Caco-2 (cell line): ENCODE measurements at regions not wholly inside any gene's neighbourhood (a gene's known extent, or its start where the extent isn't known, plus 50 kb on each side); places are given as distances from the start of the nearest gene placed in this dataset.

ENCODE experiments used
- BruUV-seq: library from RNA; stranded (reverse); fragments of 400-500 nt; replicated peaks from 2 replicates; lab custom pipeline; 2021; lab: Mats Ljungman, UMichigan
- CTCF ChIA-PET: fragments of 300-600 bp; sonication (Branson Sonifier 250); formaldehyde crosslinking; loops from one replicate; lab custom pipeline; 2022; ENCODE audit warnings: antibody characterized with exemption; lab: Charles Lee
- POLR2A ChIA-PET: fragments of 300-600 bp; sonication (Branson Sonifier 250); formaldehyde crosslinking; loops from one replicate; lab custom pipeline; 2022; ENCODE audit warnings: antibody characterized with exemption; lab: Charles Lee
- DNase-seq, 2 experiments: peaks; one replicate each; pipeline versions ENCODE4 v3.0.0 to v3.0.0-alpha.2; 2020 to 2022
- H3K27me3 ChIP-seq: replicated peaks from 2 replicates; pipeline ENCODE4 v1.6.0; 2011; ENCODE audit warnings: low read length; ENCODE audit not compliant: control insufficient read depth, insufficient read depth
- H3K36me3 ChIP-seq: 2 replicates; pipeline ENCODE4 v1.5.1; 2011; ENCODE audit warnings: low read length; ENCODE audit not compliant: control insufficient read depth, insufficient read depth
- H3K4me1 ChIP-seq: fragments of 250-450 bp; sonication (Bioruptor Pico); 2 replicates; pipeline ENCODE4 v1.5.1; 2020; ENCODE audit warnings: mild to moderate bottlenecking
- H3K4me3 ChIP-seq: 2 replicates; pipeline ENCODE4 v1.5.1; 2011; ENCODE audit warnings: low read depth, mild to moderate bottlenecking, control low read depth, low read length
- H3K9me3 ChIP-seq: fragments of 250-450 bp; sonication (Bioruptor Pico); 2 replicates; pipeline ENCODE4 v1.5.1; 2020; ENCODE audit warnings: mild to moderate bottlenecking, moderate library complexity
- H3K27ac Mint-ChIP-seq: one replicate; pipeline ENCODE4 v1.8.0; 2022; ENCODE audit warnings: mixed read lengths; ENCODE audit not compliant: unreplicated experiment
- H3K27me3 Mint-ChIP-seq: one replicate; pipeline ENCODE4 v1.8.0; 2022; ENCODE audit warnings: mixed read lengths; ENCODE audit not compliant: insufficient read depth, unreplicated experiment
- H3K36me3 Mint-ChIP-seq: one replicate; pipeline ENCODE4 v1.8.0; 2022; ENCODE audit warnings: mild to moderate bottlenecking, mixed read lengths; ENCODE audit not compliant: insufficient read depth, unreplicated experiment
- H3K4me1 Mint-ChIP-seq: one replicate; pipeline ENCODE4 v1.8.0; 2022; ENCODE audit warnings: low read depth, mixed read lengths; ENCODE audit not compliant: unreplicated experiment
- H3K4me3 Mint-ChIP-seq: one replicate; pipeline ENCODE4 v1.8.0; 2022; ENCODE audit warnings: mild to moderate bottlenecking, moderate library complexity, mixed read lengths; ENCODE audit not compliant: unreplicated experiment
- H3K9me3 Mint-ChIP-seq: one replicate; pipeline ENCODE4 v1.8.0; 2022; ENCODE audit warnings: mixed read lengths; ENCODE audit not compliant: unreplicated experiment
- CTCF ChIP-seq, 2 experiments: fragments of 200-600 bp in 1 of 2; IDR thresholded peaks; 1 replicate in 1 of 2; 2 replicates in 1 of 2; pipeline versions ENCODE4 v1.5.1 to v1.8.0; 2011 to 2022; ENCODE audit warnings: antibody characterized with exemption in 1 of 2, control low read depth in 1 of 2, inconsistent platforms in 1 of 2, low read depth in 1 of 2, low read length in 1 of 2, mild to moderate bottlenecking in 1 of 2, moderate library complexity in 1 of 2; ENCODE audit not compliant: insufficient read depth in 1 of 2, severe bottlenecking in 1 of 2, unreplicated experiment in 1 of 2
- intact Hi-C: fragments of 100-400 bp; cut with micrococcal nuclease; formaldehyde crosslinking; loops from one replicate; pipeline ENCODE4 v1.10.0; 2022; ENCODE audit not compliant: unreplicated experiment

- Mint-ChIP-seq H3K9me3 (no peaks in the 10 kb centered on the region), H3K4me3 (no peak overlapping the region), H3K27me3 (peaks cover 8% of the 10 kb centered on the region), H3K36me3 (no peaks in the 10 kb centered on the region), H3K4me1 (no peaks in the 10 kb centered on the region), H3K27ac (no peak overlapping the region)
- intact Hi-C loops = no loop called here
- H3K4me1 ChIP-seq = no peaks in the 10 kb centered on the region
- H3K9me3 ChIP-seq = no peaks in the 10 kb centered on the region
- no peak for TF ChIP-seq CTCF (IDR thresholded peaks at IDR 0.05; ENCODE audit: insufficient read depth in 1 of 2, low read depth in 1 of 2, low read length in 1 of 2, severe bottlenecking in 1 of 2, unreplicated experiment in 1 of 2)
- POLR2A ChIA-PET = no interaction called here
- CTCF ChIA-PET = interaction anchor here (0.6 kb wide), 1 partner anchor 289 kb away, joined by 3 read pairs; no protein-coding TSS in a partner anchor
- BruUV-seq = no TSS peak
- no peaks in the 10 kb centered on the region for H3K27me3 ChIP-seq
- H3K4me3 ChIP-seq = no peak overlapping the region
- no peaks in the 10 kb centered on the region for H3K36me3 ChIP-seq
- DNase-seq = no peak
Measured at GRCh38 chr2:19720306-19720705, 181.5 kb downstream of the TTC32 start.

- Mint-ChIP-seq H3K9me3 (no peaks in the 10 kb centered on the region), H3K27ac (no peak overlapping the region), H3K36me3 (no peaks in the 10 kb centered on the region), H3K4me3 (no peak overlapping the region), H3K4me1 (no peaks in the 10 kb centered on the region), H3K27me3 (peaks cover 8% of the 10 kb centered on the region)
- Histone ChIP-seq H3K4me1 (no peaks in the 10 kb centered on the region), H3K4me3 (no peak overlapping the region), H3K9me3 (no peaks in the 10 kb centered on the region), H3K27me3 (no peaks in the 10 kb centered on the region), H3K36me3 (no peaks in the 10 kb centered on the region)
- no peak for TF ChIP-seq CTCF (IDR thresholded peaks at IDR 0.05; ENCODE audit: insufficient read depth in 1 of 2, low read depth in 1 of 2, low read length in 1 of 2, severe bottlenecking in 1 of 2, unreplicated experiment in 1 of 2)
- intact Hi-C loops = no loop called here
- CTCF ChIA-PET = no interaction called here
- DNase-seq = no peak
- POLR2A ChIA-PET = no interaction called here
- no TSS peak for BruUV-seq
Measured at GRCh38 chr2:19719540-19719939, 182.2 kb downstream of the TTC32 start.

- peaks cover 12% of the 10 kb centered on the region for H3K27me3 Mint-ChIP-seq
- Histone ChIP-seq H3K27me3 (no peaks in the 10 kb centered on the region), H3K4me3 (no peak overlapping the region), H3K36me3 (no peaks in the 10 kb centered on the region), H3K9me3 (no peaks in the 10 kb centered on the region), H3K4me1 (no peaks in the 10 kb centered on the region)
- no peak for TF ChIP-seq CTCF (IDR thresholded peaks at IDR 0.05; ENCODE audit: insufficient read depth in 1 of 2, low read depth in 1 of 2, low read length in 1 of 2, severe bottlenecking in 1 of 2, unreplicated experiment in 1 of 2)
- no peak for DNase-seq
- H3K9me3 Mint-ChIP-seq = peaks cover 15% of the 10 kb centered on the region
- H3K27ac Mint-ChIP-seq = no peak overlapping the region
- ChIA-PET POLR2A (no interaction called here), CTCF (no interaction called here)
- no peak overlapping the region for H3K4me3 Mint-ChIP-seq
- intact Hi-C loops = no loop called here
- H3K36me3 Mint-ChIP-seq = no peaks in the 10 kb centered on the region
- BruUV-seq = no TSS peak
- H3K4me1 Mint-ChIP-seq = no peaks in the 10 kb centered on the region
Measured at GRCh38 chr2:19717446-19717845, 184.3 kb downstream of the TTC32 start.
